NT2/D1 (cell line): ENCODE measurements at regions not wholly inside any gene's neighbourhood (a gene's known extent, or its start where the extent isn't known, plus 50 kb on each side); places are given as distances from the start of the nearest gene placed in this dataset.

ENCODE experiments used
- DNase-seq: peaks from one replicate; pipeline ENCODE4 v3.0.0-alpha.2; 2011; ENCODE audit warnings: low read depth, low spot score
- H3K27me3 ChIP-seq: 2 replicates; pipeline ENCODE4 v1.6.0; 2011; ENCODE audit warnings: mild to moderate bottlenecking; ENCODE audit not compliant: insufficient read length, insufficient read depth
- H3K36me3 ChIP-seq: 2 replicates; pipeline ENCODE4 v1.6.1; 2011; ENCODE audit warnings: mild to moderate bottlenecking, low read length, mixed read lengths; ENCODE audit not compliant: insufficient read depth, insufficient read length
- H3K4me1 ChIP-seq: 2 replicates; pipeline ENCODE4 v1.5.1; 2011; ENCODE audit not compliant: insufficient read depth, insufficient read length
- H3K4me3 ChIP-seq: 2 replicates; pipeline ENCODE4 v1.5.1; 2011; ENCODE audit warnings: low read depth; ENCODE audit not compliant: insufficient read length
- H3K9ac ChIP-seq: 2 replicates; pipeline ENCODE4 v1.6.0; 2011; ENCODE audit warnings: low read depth; ENCODE audit not compliant: insufficient read length
- H3K9me3 ChIP-seq: 2 replicates; pipeline ENCODE4 v1.5.1; 2011; ENCODE audit warnings: mild to moderate bottlenecking, low read length; ENCODE audit not compliant: insufficient read depth
- SUZ12 ChIP-seq: IDR thresholded peaks from 2 replicates; pipeline ENCODE4 v1.6.1; 2011; ENCODE audit not compliant: insufficient read length, insufficient read depth; ENCODE audit errors: extremely low read depth
- YY1 ChIP-seq: IDR thresholded peaks from 2 replicates; pipeline ENCODE4 v1.6.1; 2011; ENCODE audit not compliant: insufficient read length, insufficient read depth
- ZNF274 ChIP-seq: IDR thresholded peaks from 2 replicates; pipeline ENCODE4 v1.6.1; 2011; ENCODE audit warnings: mild to moderate bottlenecking, low read depth, low read length

GRCh38 chr16:73817526-73818324 lies 478.9 kb upstream of the PSMD7 start:
- Histone ChIP-seq H3K4me3 (no peak overlapping the region), H3K9ac (no peak overlapping the region), H3K4me1 (no peaks in the 10 kb centered on the region), H3K36me3 (no peaks in the 10 kb centered on the region), H3K9me3 (peaks cover 10% of the 10 kb centered on the region; the same call in 1 of the 2 replicates), H3K27me3 (no peaks in the 10 kb centered on the region)
- TF ChIP-seq YY1 (no peak), SUZ12 (no peak), ZNF274 (no peak)
- no peak for DNase-seq

GRCh38 chr16:73813527-73813926 lies 483.1 kb upstream of the PSMD7 start:
- no peaks in the 10 kb centered on the region for H3K36me3 ChIP-seq
- H3K4me1 ChIP-seq = no peaks in the 10 kb centered on the region
- no peaks in the 10 kb centered on the region for H3K27me3 ChIP-seq
- TF ChIP-seq ZNF274 = no peak
- no peak for TF ChIP-seq SUZ12
- no peak for TF ChIP-seq YY1
- H3K9ac ChIP-seq = no peak overlapping the region
- DNase-seq = no peak
- no peak overlapping the region for H3K4me3 ChIP-seq
- no peaks in the 10 kb centered on the region for H3K9me3 ChIP-seq

- TF ChIP-seq YY1 (no peak), ZNF274 (no peak), SUZ12 (no peak)
- H3K9me3 ChIP-seq = no peaks in the 10 kb centered on the region
Observed at GRCh38 chr16:73804456-73804855, 492.2 kb upstream of the PSMD7 start.

GRCh38 chr16:73798471-73798870 lies 498.1 kb upstream of the PSMD7 start:
- DNase-seq = no peak
- no peak for TF ChIP-seq ZNF274
- no peak for TF ChIP-seq SUZ12
- TF ChIP-seq YY1 = no peak
- no peak overlapping the region for H3K4me3 ChIP-seq
- H3K27me3 ChIP-seq = no peaks in the 10 kb centered on the region
- no peaks in the 10 kb centered on the region for H3K36me3 ChIP-seq
- H3K9me3 ChIP-seq = no peaks in the 10 kb centered on the region
- no peak overlapping the region for H3K9ac ChIP-seq
- H3K4me1 ChIP-seq = no peaks in the 10 kb centered on the region

More at GRCh38 chr16:73804456-73804855, 492.2 kb upstream of the PSMD7 start:
- Histone ChIP-seq H3K4me1 (no peaks in the 10 kb centered on the region), H3K27me3 (no peaks in the 10 kb centered on the region), H3K36me3 (no peaks in the 10 kb centered on the region), H3K9ac (no peak overlapping the region), H3K4me3 (no peak overlapping the region)
- no peak for DNase-seq

- TF ChIP-seq SUZ12 = no peak
- TF ChIP-seq ZNF274 = no peak
- no peak for TF ChIP-seq YY1
- H3K36me3 ChIP-seq = no peaks in the 10 kb centered on the region
- no peak for DNase-seq
- H3K9ac ChIP-seq = no peak overlapping the region
- H3K4me3 ChIP-seq = no peak overlapping the region
- no peaks in the 10 kb centered on the region for H3K4me1 ChIP-seq
- no peaks in the 10 kb centered on the region for H3K27me3 ChIP-seq
- no peaks in the 10 kb centered on the region for H3K9me3 ChIP-seq
Observed at GRCh38 chr16:73797115-73797514, 499.5 kb upstream of the PSMD7 start.

- H3K4me1 ChIP-seq = no peaks in the 10 kb centered on the region
- H3K4me3 ChIP-seq = no peak overlapping the region
- H3K36me3 ChIP-seq = no peaks in the 10 kb centered on the region
- TF ChIP-seq ZNF274 = no peak
- no peak for TF ChIP-seq YY1
- TF ChIP-seq SUZ12 = no peak
- H3K27me3 ChIP-seq = no peaks in the 10 kb centered on the region
- no peak for DNase-seq
- no peaks in the 10 kb centered on the region for H3K9me3 ChIP-seq
- H3K9ac ChIP-seq = no peak overlapping the region
Observed at GRCh38 chr16:73796241-73796640, 500.4 kb upstream of the PSMD7 start.

GRCh38 chr16:73794994-73795393 lies 501.6 kb upstream of the PSMD7 start:
- Histone ChIP-seq H3K9me3 (no peaks in the 10 kb centered on the region), H3K4me3 (no peak overlapping the region), H3K4me1 (no peaks in the 10 kb centered on the region), H3K36me3 (no peaks in the 10 kb centered on the region), H3K27me3 (no peaks in the 10 kb centered on the region), H3K9ac (no peak overlapping the region)
- TF ChIP-seq ZNF274 (no peak), YY1 (no peak), SUZ12 (no peak)
- DNase-seq = no peak

GRCh38 chr16:73793871-73794437 lies 502.7 kb upstream of the PSMD7 start:
- H3K9ac ChIP-seq = no peak overlapping the region
- TF ChIP-seq YY1 (no peak), SUZ12 (no peak), ZNF274 (no peak)
- no peaks in the 10 kb centered on the region for H3K27me3 ChIP-seq

More at GRCh38 chr16:73793871-73794437, 502.7 kb upstream of the PSMD7 start:
- no peak overlapping the region for H3K4me3 ChIP-seq
- no peaks in the 10 kb centered on the region for H3K9me3 ChIP-seq
- DNase-seq = no peak
- H3K4me1 ChIP-seq = no peaks in the 10 kb centered on the region
- H3K36me3 ChIP-seq = no peaks in the 10 kb centered on the region
